Mesenchymal stem cell (in vitro differentiated cells and primary cell): ENCODE measurements at regions not wholly inside any gene's neighbourhood (a gene's known extent, or its start where the extent isn't known, plus 50 kb on each side); places are given as distances from the start of the nearest gene placed in this dataset.

Experiments
- DNase-seq: peaks from one replicate; pipeline ENCODE4 v3.0.0-alpha.2; 2013
- H2AFZ ChIP-seq: one replicate; pipeline ENCODE4 v1.6.1; 2013; ENCODE audit warnings: low read depth, mild to moderate bottlenecking, control low read depth, inconsistent platforms, low read length, moderate library complexity
- H2AK5ac ChIP-seq: 2 replicates; pipeline ENCODE4 v1.6.1; 2013; ENCODE audit warnings: low read length, moderate library complexity, mild to moderate bottlenecking, inconsistent platforms; ENCODE audit not compliant: severe bottlenecking
- H2BK120ac ChIP-seq: one replicate; pipeline ENCODE4 v1.6.1; 2013; ENCODE audit warnings: low read depth, mild to moderate bottlenecking, inconsistent platforms, low read length, moderate library complexity
- H2BK12ac ChIP-seq, 2 experiments: one replicate each; pipeline ENCODE4 v1.6.1; 2013; ENCODE audit warnings: inconsistent platforms in 2 of 2, low read length in 2 of 2, mild to moderate bottlenecking in 2 of 2, moderate library complexity in 2 of 2, control low read depth in 1 of 2
- H2BK15ac ChIP-seq: one replicate; pipeline ENCODE4 v1.6.1; 2013; ENCODE audit warnings: mild to moderate bottlenecking, low read depth, inconsistent platforms; ENCODE audit not compliant: poor library complexity, severe bottlenecking
- H2BK5ac ChIP-seq: 2 replicates; pipeline ENCODE4 v1.6.1; 2013; ENCODE audit warnings: low read depth, mild to moderate bottlenecking, low read length, control low read depth, inconsistent platforms; ENCODE audit not compliant: poor library complexity, severe bottlenecking
- H3K14ac ChIP-seq, 2 experiments: one replicate each; pipeline ENCODE4 v1.6.1; 2013; ENCODE audit warnings: inconsistent platforms in 2 of 2, low read length in 2 of 2, control low read depth in 1 of 2, mild to moderate bottlenecking in 1 of 2, moderate library complexity in 1 of 2
- H3K18ac ChIP-seq, 2 experiments: one replicate each; pipeline ENCODE4 v1.6.1; 2013; ENCODE audit warnings: inconsistent platforms in 2 of 2, low read length in 2 of 2, control low read depth in 1 of 2, low read depth in 1 of 2, mild to moderate bottlenecking in 1 of 2
- H3K23ac ChIP-seq, 2 experiments: one replicate each; pipeline ENCODE4 v1.6.1; 2013; ENCODE audit warnings: inconsistent platforms in 2 of 2, low read length in 2 of 2, mild to moderate bottlenecking in 2 of 2, moderate library complexity in 2 of 2, control low read depth in 1 of 2
- H3K27ac ChIP-seq: 2 replicates; pipeline ENCODE4 v1.5.1; 2013; ENCODE audit warnings: mild to moderate bottlenecking, moderate library complexity, low read length, control low read depth, inconsistent platforms; ENCODE audit not compliant: poor library complexity, severe bottlenecking
- H3K27me3 ChIP-seq, 2 experiments: 2 replicates each; pipeline versions ENCODE4 v1.6.1 to v1.7.0; 2013; ENCODE audit warnings: low read length in 2 of 2, mild to moderate bottlenecking in 2 of 2, moderate library complexity in 2 of 2, control low read depth in 1 of 2, inconsistent platforms in 1 of 2; ENCODE audit not compliant: control insufficient read depth in 1 of 2, insufficient read depth in 1 of 2
- H3K36me3 ChIP-seq, 2 experiments: 2 replicates each; pipeline versions ENCODE4 v1.6.1 to v1.7.0; 2013; ENCODE audit warnings: low read length in 2 of 2, control low read depth in 1 of 2, inconsistent platforms in 1 of 2, low read depth in 1 of 2, mild to moderate bottlenecking in 1 of 2; ENCODE audit not compliant: insufficient read depth in 2 of 2, control insufficient read depth in 1 of 2
- H3K4ac ChIP-seq, 2 experiments: one replicate each; pipeline ENCODE4 v1.6.1; 2013; ENCODE audit warnings: inconsistent platforms in 2 of 2, low read length in 2 of 2, mild to moderate bottlenecking in 2 of 2, moderate library complexity in 2 of 2, control low read depth in 1 of 2, low read depth in 1 of 2
- H3K4me1 ChIP-seq: 2 replicates; pipeline ENCODE4 v1.6.1; 2013; ENCODE audit warnings: low read depth, low read length, control low read depth; ENCODE audit not compliant: control insufficient read depth, insufficient read depth
- H3K4me2 ChIP-seq: 2 replicates; pipeline ENCODE4 v1.6.1; 2013; ENCODE audit warnings: low read length, mild to moderate bottlenecking, inconsistent platforms; ENCODE audit not compliant: poor library complexity, severe bottlenecking
- H3K4me3 ChIP-seq, 2 experiments: 2 replicates each; pipeline versions ENCODE4 v1.5.1 to v1.7.0; 2013; ENCODE audit warnings: low read length in 2 of 2, mild to moderate bottlenecking in 2 of 2, control low read depth in 1 of 2, low read depth in 1 of 2; ENCODE audit not compliant: insufficient read depth in 1 of 2
- H3K79me1 ChIP-seq: replicated peaks from 2 replicates; pipeline ENCODE4 v1.6.1; 2013; ENCODE audit warnings: mild to moderate bottlenecking, control low read depth, low read length, inconsistent platforms; ENCODE audit not compliant: poor library complexity, severe bottlenecking
- H3K9ac ChIP-seq: 2 replicates; pipeline ENCODE4 v1.7.0; 2013; ENCODE audit warnings: mild to moderate bottlenecking, low read length, moderate library complexity
- H3K9me3 ChIP-seq: 2 replicates; pipeline ENCODE4 v1.7.0; 2013; ENCODE audit warnings: mild to moderate bottlenecking, low read length; ENCODE audit not compliant: control insufficient read depth
- H4K8ac ChIP-seq: one replicate; pipeline ENCODE4 v1.6.1; 2013; ENCODE audit warnings: inconsistent platforms, mild to moderate bottlenecking, low read length, moderate library complexity
- H4K91ac ChIP-seq: one replicate; pipeline ENCODE4 v1.6.1; 2013; ENCODE audit warnings: mild to moderate bottlenecking, low read length, inconsistent platforms
- WGBS: methylation state at CpG from one replicate; pipeline ENCODE4 v1.1.7; 2013; ENCODE audit warnings: mixed read lengths; 5-methylcytosine and 5-hydroxymethylcytosine counted together

GRCh38 chr10:3494838-3495230 is 290.2 kb downstream of the KLF6 start:
- Histone ChIP-seq H3K4me1 (peaks cover 9% of the 10 kb centered on the region), H3K23ac (no peak overlapping the region), H3K4ac (no peak overlapping the region), H4K8ac (no peak overlapping the region), H3K79me1 (no peaks in the 10 kb centered on the region), H2AK5ac (peak overlapping the region; percentile 47), H3K27me3 (no peaks in the 10 kb centered on the region), H2BK120ac (no peak overlapping the region), H3K27ac (peak overlapping the region; percentile 88), H3K14ac (no peak overlapping the region), H2BK5ac (peak overlapping the region; percentile 97), H2BK12ac (peak overlapping the region in 1 of 2 experiments; percentile 33), H3K4me2 (no peak overlapping the region), H3K18ac (no peak overlapping the region), H3K4me3 (no peak overlapping the region), H3K9ac (no peak overlapping the region), H4K91ac (no peak overlapping the region), H2AFZ (no peak overlapping the region), H3K36me3 (no peaks in the 10 kb centered on the region), H3K9me3 (no peaks in the 10 kb centered on the region), H2BK15ac (no peak overlapping the region)
- DNase-seq, result no peak
- 98% methylated on average over 8 of the region's 11 CpGs for WGBS

- H2BK15ac ChIP-seq, result no peak overlapping the region
- no peak overlapping the region for H4K91ac ChIP-seq
- H3K4me3 ChIP-seq, result no peak overlapping the region
- no peak overlapping the region for H2AFZ ChIP-seq
- no peaks in the 10 kb centered on the region for H3K79me1 ChIP-seq
- H3K27me3 ChIP-seq, result no peaks in the 10 kb centered on the region
- WGBS, result 86% methylated on average over 22 of the region's 22 CpGs
- H4K8ac ChIP-seq, result no peak overlapping the region
- H3K9me3 ChIP-seq, result no peaks in the 10 kb centered on the region
- no peak overlapping the region for H3K9ac ChIP-seq
- H3K18ac ChIP-seq, result no peak overlapping the region
- peak overlapping the region; percentile 51 for H3K4me2 ChIP-seq
- DNase-seq, result no peak
- H3K23ac ChIP-seq, result no peak overlapping the region
- no peak overlapping the region for H3K14ac ChIP-seq
- H2BK5ac ChIP-seq, result peak overlapping the region; percentile 97
- H3K36me3 ChIP-seq, result no peaks in the 10 kb centered on the region
- peak overlapping the region; percentile 88 for H3K27ac ChIP-seq
- no peak overlapping the region for H2BK120ac ChIP-seq
- H3K4me1 ChIP-seq, result peaks cover 9% of the 10 kb centered on the region
- H2BK12ac ChIP-seq, result no peak overlapping the region
- peak overlapping the region; percentile 47 for H2AK5ac ChIP-seq
- no peak overlapping the region for H3K4ac ChIP-seq
These were observed 290.7 kb downstream of the KLF6 start for GRCh38 chr10:3494131-3494837.

- Histone ChIP-seq H3K14ac (no peak overlapping the region), H3K27me3 (no peaks in the 10 kb centered on the region), H3K18ac (no peak overlapping the region), H3K4me1 (peaks cover 9% of the 10 kb centered on the region), H4K8ac (no peak overlapping the region), H3K4me2 (no peak overlapping the region), H3K4me3 (no peak overlapping the region), H3K23ac (no peak overlapping the region), H3K9ac (no peak overlapping the region), H2BK12ac (no peak overlapping the region), H3K36me3 (no peaks in the 10 kb centered on the region), H3K4ac (no peak overlapping the region), H2AK5ac (no peak overlapping the region), H2BK120ac (no peak overlapping the region), H3K79me1 (no peaks in the 10 kb centered on the region), H2BK5ac (no peak overlapping the region), H3K27ac (peak overlapping the region; percentile 88), H4K91ac (no peak overlapping the region), H2AFZ (no peak overlapping the region), H2BK15ac (no peak overlapping the region), H3K9me3 (no peaks in the 10 kb centered on the region)
- 86% methylated on average over 1 of the region's 1 CpG for WGBS
- no peak for DNase-seq
These were observed 291.4 kb downstream of the KLF6 start for GRCh38 chr10:3493621-3494020.

- Histone ChIP-seq H4K8ac (no peak overlapping the region), H3K27me3 (no peaks in the 10 kb centered on the region), H2BK120ac (no peak overlapping the region), H3K4me1 (peaks cover 13% of the 10 kb centered on the region), H3K79me1 (no peaks in the 10 kb centered on the region), H2BK12ac (no peak overlapping the region), H3K9me3 (no peaks in the 10 kb centered on the region), H2BK5ac (no peak overlapping the region), H2BK15ac (no peak overlapping the region), H3K4me2 (no peak overlapping the region), H3K18ac (no peak overlapping the region), H2AK5ac (no peak overlapping the region), H3K4me3 (no peak overlapping the region), H3K9ac (no peak overlapping the region), H3K27ac (no peak overlapping the region), H3K14ac (no peak overlapping the region), H3K23ac (no peak overlapping the region), H2AFZ (no peak overlapping the region), H4K91ac (no peak overlapping the region), H3K4ac (no peak overlapping the region), H3K36me3 (no peaks in the 10 kb centered on the region)
- DNase-seq, result no peak
- 55% methylated on average over 2 of the region's 4 CpGs for WGBS
These were observed 293.4 kb downstream of the KLF6 start for GRCh38 chr10:3491571-3491970.
